Endothelial cell of umbilical vein (primary cell): ENCODE measurements at regions not wholly inside any gene's neighbourhood (a gene's known extent, or its start where the extent isn't known, plus 50 kb on each side); places are given as distances from the start of the nearest gene placed in this dataset.

Experiments used
- BruUV-seq: library from RNA; stranded (reverse); fragments of 400-500 nt; replicated peaks from 2 replicates; lab custom pipeline; 2021; lab: Mats Ljungman, UMichigan
- CTCF ChIA-PET: fragments of 300-600, 350-600 bp; sonication (Branson Sonifier 250); formaldehyde crosslinking; loops from one replicate; lab custom pipeline; 2021; ENCODE audit warnings: antibody characterized with exemption, inconsistent platforms; lab: Charles Lee
- POLR2A ChIA-PET: fragments of 300-600, 350-600 bp; sonication (Branson Sonifier 250); formaldehyde crosslinking; loops from one replicate; lab custom pipeline; 2021; ENCODE audit warnings: antibody characterized with exemption, inconsistent platforms; lab: Charles Lee
- DNase-seq: peaks from one replicate; pipeline ENCODE4 v3.0.0-alpha.2; 2011; ENCODE audit warnings: low read depth, low spot score
- FAIRE-seq: peaks from 2 replicates; lab custom pipeline; 2011; peaks lifted over from hg19 to GRCh38; lab: Jason Lieb, UNC
- H2AFZ ChIP-seq: 2 replicates; pipeline ENCODE4 v1.6.0; 2012; ENCODE audit warnings: low read depth, low read length, control low read depth, inconsistent platforms
- H3K27ac ChIP-seq: 2 replicates; pipeline ENCODE4 v1.5.1; 2011; ENCODE audit warnings: low read depth, mild to moderate bottlenecking, control low read depth, low read length, moderate library complexity; ENCODE audit not compliant: insufficient read depth
- H3K27me3 ChIP-seq, 2 experiments: 2 replicates each; pipeline versions ENCODE4 v1.6.0 to v1.6.1; 2011; ENCODE audit warnings: low read length in 2 of 2, mixed read lengths in 1 of 2; ENCODE audit not compliant: control insufficient read depth in 2 of 2, insufficient read depth in 2 of 2
- H3K36me3 ChIP-seq, 2 experiments: 2 replicates in 1 of 2; 3 replicates in 1 of 2; pipeline ENCODE4 v1.5.1; 2011; ENCODE audit warnings: low read length in 2 of 2, mild to moderate bottlenecking in 1 of 2, moderate library complexity in 1 of 2; ENCODE audit not compliant: control insufficient read depth in 2 of 2, insufficient read depth in 2 of 2; ENCODE audit errors: extremely low read depth in 1 of 2
- H3K4me1 ChIP-seq: 3 replicates; pipeline ENCODE4 v1.5.1; 2011; ENCODE audit warnings: mild to moderate bottlenecking, low read length; ENCODE audit not compliant: control insufficient read depth, insufficient read depth; ENCODE audit errors: extremely low read depth
- H3K4me2 ChIP-seq: 2 replicates; pipeline ENCODE4 v1.6.1; 2011; ENCODE audit warnings: low read length, control low read depth, mixed read lengths; ENCODE audit not compliant: insufficient read depth
- H3K4me3 ChIP-seq, 3 experiments: fragments of 200-600 bp in 1 of 3; sonication (generic), shearing (Covaris generic) in 1 of 3; replicated peaks in 1 of 3; 2 replicates each; pipeline ENCODE4 v1.5.1; 2011 to 2016; ENCODE audit warnings: control low read depth in 3 of 3, low read length in 3 of 3, mild to moderate bottlenecking in 2 of 3, inconsistent platforms in 1 of 3, low read depth in 1 of 3, moderate library complexity in 1 of 3; ENCODE audit not compliant: insufficient read depth in 1 of 3
- H3K79me2 ChIP-seq: 2 replicates; pipeline ENCODE4 v1.6.0; 2012; ENCODE audit warnings: low read length, inconsistent platforms; ENCODE audit not compliant: control insufficient read depth, insufficient read depth
- H3K9ac ChIP-seq: replicated peaks from 2 replicates; pipeline ENCODE3; 2011; ENCODE audit warnings: low read length, control low read depth; ENCODE audit not compliant: insufficient read depth; ENCODE audit errors: extremely low read depth
- H3K9me1 ChIP-seq: replicated peaks from 3 replicates; pipeline ENCODE4 v1.6.0; 2011; ENCODE audit warnings: mild to moderate bottlenecking, low read length; ENCODE audit not compliant: control insufficient read depth, insufficient read depth; ENCODE audit errors: extremely low read depth
- H3K9me3 ChIP-seq: replicated peaks from 2 replicates; pipeline ENCODE4 v1.5.1; 2012; ENCODE audit warnings: low read length, inconsistent platforms; ENCODE audit not compliant: control insufficient read depth, insufficient read depth
- H4K20me1 ChIP-seq: replicated peaks from 2 replicates; pipeline ENCODE3; 2011; ENCODE audit warnings: mild to moderate bottlenecking, low read length; ENCODE audit not compliant: control insufficient read depth, insufficient read depth; ENCODE audit errors: extremely low read depth
- CTCF ChIP-seq, 2 donors: IDR thresholded peaks; 1 replicate in 1 of 2; 2 replicates in 1 of 2; pipeline ENCODE4 v1.5.1; 2011; ENCODE audit warnings: low read length in 2 of 2, mild to moderate bottlenecking in 2 of 2, moderate library complexity in 2 of 2, control low read depth in 1 of 2, inconsistent platforms in 1 of 2, low read depth in 1 of 2; ENCODE audit not compliant: insufficient read depth in 1 of 2; ENCODE audit errors: extremely low read depth in 1 of 2
- EZH2 ChIP-seq: IDR thresholded peaks from 2 replicates; pipeline ENCODE4 v1.6.1; 2012; ENCODE audit warnings: borderline replicate concordance, low read depth, mild to moderate bottlenecking, moderate library complexity, low read length, inconsistent platforms; ENCODE audit not compliant: severe bottlenecking
- FOS ChIP-seq: IDR thresholded peaks from 2 replicates; pipeline ENCODE4 v1.6.1; 2011; ENCODE audit warnings: mild to moderate bottlenecking, low read length, moderate library complexity, borderline replicate concordance; ENCODE audit not compliant: insufficient read depth
- GATA2 ChIP-seq: IDR thresholded peaks from 2 replicates; pipeline ENCODE4 v1.7.0; 2011; ENCODE audit warnings: low read depth, mild to moderate bottlenecking, moderate library complexity, mixed read lengths, low read length; ENCODE audit not compliant: insufficient read length, insufficient read depth
- JUN ChIP-seq: IDR thresholded peaks from 2 replicates; pipeline ENCODE4 v1.6.1; 2011; ENCODE audit warnings: borderline replicate concordance, low read depth; ENCODE audit not compliant: insufficient read length, insufficient read depth
- MAX ChIP-seq: IDR thresholded peaks from 2 replicates; pipeline ENCODE4 v1.6.1; 2011; ENCODE audit not compliant: insufficient read depth, insufficient read length
- MYC ChIP-seq: IDR thresholded peaks from one replicate; pipeline ENCODE4 v1.6.1; 2011; ENCODE audit warnings: mild to moderate bottlenecking, low read depth, low read length
- POLR2A ChIP-seq: IDR thresholded peaks from 2 replicates; pipeline ENCODE4 v1.6.1; 2012; ENCODE audit warnings: low read depth, mild to moderate bottlenecking, control low read depth, low read length
- POLR2AphosphoS5 ChIP-seq: IDR thresholded peaks from 2 replicates; pipeline ENCODE4 v1.6.1; 2012; ENCODE audit warnings: low read depth, mild to moderate bottlenecking, control low read depth, low read length, moderate library complexity; ENCODE audit not compliant: insufficient read depth
- dilution Hi-C: fragments of 300-500 bp; cut with MboI; formaldehyde crosslinking; loops from one replicate; pipeline ENCODE4 v1.15.0; 2019; ENCODE audit warnings: low sequenced_read_pairs; ENCODE audit not compliant: extremely low pct_ligation_motif_present
- intact Hi-C: fragments of 100-400 bp; cut with micrococcal nuclease; formaldehyde crosslinking; loops from one replicate; pipeline ENCODE4 v1.10.0; 2022

- dilution Hi-C loops, result no loop called here
- intact Hi-C loops, result no loop called here
- no peak for FAIRE-seq
These were observed 241.4 kb upstream of the ACVR2A start for GRCh38 chr2:147603447-147603846.

More at GRCh38 chr2:147603447-147603846, 241.4 kb upstream of the ACVR2A start:
- no peaks in the 10 kb centered on the region for H4K20me1 ChIP-seq
- H3K4me2 ChIP-seq, result no peak overlapping the region
- no peaks in the 10 kb centered on the region for H3K9me1 ChIP-seq
- H3K27me3 ChIP-seq, result no peaks in the 10 kb centered on the region
- no peaks in the 10 kb centered on the region for H3K36me3 ChIP-seq
- H2AFZ ChIP-seq, result no peak overlapping the region
- ChIA-PET POLR2A (no interaction called here), CTCF (no interaction called here)
- no TSS peak for BruUV-seq
- H3K27ac ChIP-seq, result no peak overlapping the region
- H3K9ac ChIP-seq, result no peak overlapping the region
- H3K79me2 ChIP-seq, result no peaks in the 10 kb centered on the region
- TF ChIP-seq POLR2A (no peak), EZH2 (no peak), MYC (no peak), MAX (no peak), POLR2AphosphoS5 (no peak), GATA2 (no peak), FOS (no peak), CTCF (IDR thresholded peaks at IDR 0.05; ENCODE audit: extremely low read depth in 1 of 2, insufficient read depth in 1 of 2, low read depth in 1 of 2, low read length in 2 of 2) (no peak), JUN (no peak)
- H3K9me3 ChIP-seq, result no peaks in the 10 kb centered on the region
- DNase-seq, result no peak
- no peak overlapping the region for H3K4me3 ChIP-seq
- H3K4me1 ChIP-seq, result no peaks in the 10 kb centered on the region
